ENCODE measurements at regions not wholly inside any gene's neighbourhood (a gene's known extent, or its start where the extent isn't known, plus 50 kb on each side); places are given as distances from the start of the nearest gene placed in this dataset.
A peak's percentile ranks its signal among the peaks of the same experiment; 100 is the strongest.

- no peak for DNase-seq
Measured at GRCh38 chr11:134008634-134009071, 51.9 kb upstream of the IGSF9B start.

DNA sequence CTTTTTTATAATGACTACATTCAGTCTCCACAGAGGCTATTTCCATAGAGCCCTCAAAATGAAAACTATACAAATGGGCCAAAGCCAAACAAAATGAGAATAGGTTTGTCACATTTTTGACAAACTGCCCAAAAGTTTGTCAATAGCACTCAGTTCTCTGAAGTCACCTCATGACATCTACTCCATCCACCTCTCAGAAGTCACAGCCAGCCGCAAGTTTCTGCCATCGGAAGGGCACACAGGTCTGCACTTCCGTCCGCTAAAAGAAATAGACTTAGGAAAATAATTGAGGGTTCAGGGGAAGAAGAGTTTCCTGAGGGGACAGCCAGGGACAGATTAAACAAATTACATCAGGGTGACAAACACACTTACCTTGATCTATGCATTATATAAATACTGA is 55.4 kb upstream of the JAM3 start:
- DNase-seq, result no peak

DNA sequence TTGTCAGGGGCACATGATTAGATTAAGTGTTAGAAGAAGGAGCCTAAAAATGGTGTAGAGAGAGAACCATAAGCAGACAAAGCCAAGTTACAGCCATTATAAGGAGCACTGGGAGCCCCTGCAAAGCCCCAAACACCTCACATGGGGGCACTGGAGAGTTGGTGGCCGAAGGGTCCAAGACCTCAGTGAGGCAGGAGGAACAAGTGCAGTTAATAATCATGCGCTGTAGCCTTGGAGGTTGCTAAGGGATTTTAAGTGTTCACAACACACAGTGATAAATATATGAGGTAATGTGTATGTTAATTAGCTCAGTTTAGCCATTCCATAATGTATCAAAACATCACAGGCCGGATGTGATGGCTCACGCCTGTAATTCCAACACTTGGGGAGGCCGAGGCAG is 54.4 kb upstream of the JAM3 start:
- peak in 1 of 14 donors; percentile 1 for DNase-seq

DNA sequence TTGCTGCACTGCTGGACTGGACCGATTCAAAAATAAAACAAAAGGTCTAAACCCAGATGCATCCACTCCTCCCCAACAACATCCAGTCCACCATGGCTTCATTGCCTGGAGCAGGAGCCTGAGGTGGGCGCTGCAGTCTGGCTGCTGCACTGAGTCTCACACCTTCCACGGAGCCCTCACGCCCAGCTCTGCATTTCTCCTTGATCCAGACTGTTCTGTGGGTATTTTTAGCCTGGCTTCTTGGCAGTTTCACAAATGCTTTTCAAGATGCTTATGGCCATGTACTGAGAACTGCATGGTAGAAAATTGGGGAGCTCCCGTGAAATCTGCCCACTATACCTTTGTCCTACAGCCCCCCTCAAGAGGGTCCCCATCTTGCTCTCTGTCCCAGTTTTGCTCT is 53.3 kb upstream of the JAM3 start:
- peak in 1 of 14 donors; percentile 53 for DNase-seq

- DNase-seq, result peak in 1 of 14 donors; percentile 74
Measured at GRCh38 chr11:134017511-134018430, 51.1 kb upstream of the JAM3 start.

Measured in C1 segment of cervical spinal cord (tissue), 14 donors.